ENCODE measurements at regions not wholly inside any gene's neighbourhood (a gene's known extent, or its start where the extent isn't known, plus 50 kb on each side); places are given as distances from the start of the nearest gene placed in this dataset.

DNA sequence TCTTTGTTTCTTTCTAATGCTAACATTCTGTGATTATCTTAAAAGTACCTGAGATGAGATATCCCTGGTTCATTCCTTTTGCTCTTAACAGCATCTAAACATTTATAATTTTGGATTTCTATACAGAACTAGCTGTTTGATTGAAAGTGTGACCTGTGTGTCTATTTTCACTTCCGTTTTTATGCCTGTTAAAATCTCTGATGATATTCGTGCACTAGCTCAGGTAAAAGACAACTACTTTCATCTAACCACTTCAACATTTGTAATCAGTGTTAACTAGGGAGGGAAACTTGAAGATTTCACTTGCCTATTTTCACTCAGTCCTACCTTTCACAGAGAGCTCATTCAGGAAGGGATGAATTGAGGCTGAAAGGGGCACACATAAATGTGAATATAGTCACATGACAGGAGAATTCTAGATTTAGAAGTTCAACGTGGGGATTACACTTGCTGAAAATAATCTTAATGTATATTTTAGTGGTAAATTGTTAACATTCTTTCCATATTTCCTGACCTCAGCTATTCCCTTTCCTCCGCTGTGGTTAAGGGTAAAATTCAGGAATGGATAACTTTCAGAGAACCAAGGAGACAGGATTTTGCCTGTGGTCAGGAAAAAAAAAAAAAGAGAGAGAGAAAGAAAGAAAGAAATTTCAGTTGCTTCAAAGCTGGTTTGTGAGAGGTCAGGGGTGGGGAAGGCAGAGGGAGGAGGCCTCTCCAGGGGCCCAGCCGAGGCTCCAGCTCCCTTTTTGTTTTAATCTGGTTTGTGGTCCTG is 159.8 kb upstream of the TSC22D2 start:
- intact Hi-C loops (cut with micrococcal nuclease; ENCODE audit: unreplicated experiment) (no loop called here), in situ Hi-C loops (cut with MboI) (no loop called here)
- FAIRE-seq (no peak), ATAC-seq (peak; percentile 81), DNase-seq (ENCODE audit: low read depth, low spot score) (no peak)
- no TSS peak for BruUV-seq (replicated peaks)
- ChIA-PET POLR2A (interaction anchor here (0.7 to 0.9 kb wide), 3 partner anchors 18 to 164 kb away, joined by 3 to 4 read pairs (median 3); no protein-coding TSS in a partner anchor), SMC1A (ENCODE audit: uncharacterized antibody, unreplicated experiment) (interaction anchor here (0.6 to 3.6 kb wide), 5 partner anchors 9 to 403 kb away, joined by 3 to 10 read pairs (median 3); partner anchors contain the start of gene TSC22D2), RAD21 (ENCODE audit: unreplicated experiment) (interaction anchor here (0.7 to 1.5 kb wide), 4 partner anchors 19 to 247 kb away, joined by 3 to 5 read pairs (median 4); no protein-coding TSS in a partner anchor), CTCF (interaction anchor here (0.6 to 2.1 kb wide), 3 partner anchors 9 to 247 kb away, joined by 3 to 9 read pairs (median 9); no protein-coding TSS in a partner anchor)
- Histone ChIP-seq H3K27ac (ENCODE audit: control insufficient read depth, insufficient read depth) (no peak overlapping the region), H2AFZ (ENCODE audit: control insufficient read depth, low read depth, low read length) (no peak overlapping the region), H3K4me2 (ENCODE audit: control insufficient read depth, insufficient read depth) (no peak overlapping the region), H3K4me3 (no peak overlapping the region), H3K79me2 (ENCODE audit: control insufficient read depth, insufficient read depth, low read length) (no peaks in the 10 kb centered on the region), H4K20me1 (ENCODE audit: control insufficient read depth, insufficient read depth) (no peaks in the 10 kb centered on the region), H3K9me3 (replicated peaks; ENCODE audit: control insufficient read depth, insufficient read depth, low read length) (no peaks in the 10 kb centered on the region), H3K36me3 (ENCODE audit: control insufficient read depth in 2 of 2, insufficient read depth in 2 of 2, low read length in 1 of 2) (no peaks in the 10 kb centered on the region), H3K27me3 (replicated peaks in 1 of 2; ENCODE audit: control insufficient read depth in 2 of 2, insufficient read depth in 2 of 2, low read length in 1 of 2) (no peaks in the 10 kb centered on the region), H3K4me1 (ENCODE audit: control insufficient read depth, insufficient read depth, low read length) (0 out of 2 replicates have a peak, but pooled peaks cover 3% of the 10 kb centered on the region), H3K9ac (ENCODE audit: control insufficient read depth, insufficient read depth, low read length) (no peak overlapping the region)
- WGBS (ENCODE audit: insufficient coverage, insufficient replicate concordance, low lambda C conversion rate, missing lambda C conversion rate) = 24% methylated on average over 5 of the region's 5 CpGs
- TF ChIP-seq RAD51 (IDR thresholded peaks at IDR 0.05) (peak; percentile 39; the same call in 1 of the 2 replicates), MTA2 (IDR thresholded peaks at IDR 0.05; ENCODE audit: low read depth) (peak; percentile 39; the same call in 1 of the 2 replicates), ZBED1 (IDR thresholded peaks at IDR 0.05; ENCODE audit: borderline replicate concordance) (no peak), EP300 (IDR thresholded peaks at IDR 0.05; ENCODE audit: borderline replicate concordance in 1 of 2, control insufficient read depth in 1 of 2, low read depth in 2 of 2, low read length in 2 of 2) (0 out of 4 replicates have a peak, but pooled peaks of 1 of the 2 experiments have one; percentile 40), SPI1 (IDR thresholded peaks at IDR 0.05; ENCODE audit: borderline replicate concordance, insufficient read depth, low read depth, low read length) (peak; percentile 86), DPF2 (IDR thresholded peaks at IDR 0.05) (0 out of 2 replicates have a peak, but pooled peaks have one; percentile 33), BHLHE40 (IDR thresholded peaks at IDR 0.05; ENCODE audit: borderline replicate concordance in 1 of 2, low read depth in 2 of 2, low read length in 1 of 2) (peak; percentile 7 to 38; a peak in 1 of 4 replicates)
- TF ChIP-seq, protein P1, sequence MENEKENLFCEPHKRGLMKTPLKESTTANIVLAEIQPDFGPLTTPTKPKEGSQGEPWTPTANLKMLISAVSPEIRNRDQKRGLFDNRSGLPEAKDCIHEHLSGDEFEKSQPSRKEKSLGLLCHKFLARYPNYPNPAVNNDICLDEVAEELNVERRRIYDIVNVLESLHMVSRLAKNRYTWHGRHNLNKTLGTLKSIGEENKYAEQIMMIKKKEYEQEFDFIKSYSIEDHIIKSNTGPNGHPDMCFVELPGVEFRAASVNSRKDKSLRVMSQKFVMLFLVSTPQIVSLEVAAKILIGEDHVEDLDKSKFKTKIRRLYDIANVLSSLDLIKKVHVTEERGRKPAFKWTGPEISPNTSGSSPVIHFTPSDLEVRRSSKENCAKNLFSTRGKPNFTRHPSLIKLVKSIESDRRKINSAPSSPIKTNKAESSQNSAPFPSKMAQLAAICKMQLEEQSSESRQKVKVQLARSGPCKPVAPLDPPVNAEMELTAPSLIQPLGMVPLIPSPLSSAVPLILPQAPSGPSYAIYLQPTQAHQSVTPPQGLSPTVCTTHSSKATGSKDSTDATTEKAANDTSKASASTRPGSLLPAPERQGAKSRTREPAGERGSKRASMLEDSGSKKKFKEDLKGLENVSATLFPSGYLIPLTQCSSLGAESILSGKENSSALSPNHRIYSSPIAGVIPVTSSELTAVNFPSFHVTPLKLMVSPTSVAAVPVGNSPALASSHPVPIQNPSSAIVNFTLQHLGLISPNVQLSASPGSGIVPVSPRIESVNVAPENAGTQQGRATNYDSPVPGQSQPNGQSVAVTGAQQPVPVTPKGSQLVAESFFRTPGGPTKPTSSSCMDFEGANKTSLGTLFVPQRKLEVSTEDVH (IDR thresholded peaks at IDR 0.05; ENCODE audit: low read depth, partially characterized antibody) = no peak
